Transverse colon (tissue), 4 donors: ENCODE measurements at regions not wholly inside any gene's neighbourhood (a gene's known extent, or its start where the extent isn't known, plus 50 kb on each side); places are given as distances from the start of the nearest gene placed in this dataset.

Source experiments
- DNase-seq: peaks from one replicate; pipeline ENCODE4 v3.0.0-alpha.2; 2019
- H3K27ac ChIP-seq, 4 donors: fragments of 200-600 bp; sonication (generic); 2 replicates each; pipeline ENCODE4 v1.5.1; 2016 to 2018; ENCODE audit warnings: inconsistent platforms in 4 of 4
- H3K27me3 ChIP-seq: fragments of 200-600 bp; sonication (generic); 2 replicates; pipeline ENCODE4 v1.5.1; 2017; ENCODE audit warnings: inconsistent platforms
- H3K36me3 ChIP-seq, 4 donors: fragments of 200-600 bp; sonication (generic); 2 replicates each; pipeline ENCODE4 v1.5.1; 2017 to 2019; ENCODE audit warnings: inconsistent platforms in 4 of 4
- H3K4me1 ChIP-seq, 4 donors: fragments of 200-600 bp; sonication (generic); 2 replicates each; pipeline ENCODE4 v1.5.1; 2017 to 2020; ENCODE audit warnings: inconsistent platforms in 4 of 4
- H3K4me3 ChIP-seq, 4 donors: fragments of 200-600 bp; sonication (generic); 1 replicate in 1 of 4; 2 replicates in 3 of 4; pipeline versions ENCODE4 v1.5.1 to v1.6.1; 2017 to 2019; ENCODE audit warnings: inconsistent platforms in 4 of 4
- H3K9me3 ChIP-seq, 2 donors: fragments of 200-600 bp; sonication (generic); 2 replicates each; pipeline ENCODE4 v1.5.1; 2017 to 2019; ENCODE audit warnings: inconsistent platforms in 2 of 2
- EP300 ChIP-seq: sonication (generic); formaldehyde crosslinking; IDR thresholded peaks from one replicate; pipeline ENCODE4 v1.6.1; 2017; ENCODE audit warnings: antibody characterized with exemption, low read depth
- POLR2A ChIP-seq: fragments of 450-650 bp; IDR thresholded peaks from one replicate; pipeline ENCODE4 v1.6.1; 2016; ENCODE audit warnings: antibody characterized with exemption, mild to moderate bottlenecking, moderate library complexity
- POLR2AphosphoS5 ChIP-seq, 3 donors: sonication (generic); formaldehyde crosslinking; IDR thresholded peaks; one replicate each; pipeline ENCODE4 v1.6.1; 2016; ENCODE audit warnings: antibody characterized with exemption in 3 of 3
- WGBS, 2 donors: methylation state at CpG; one replicate each; pipeline ENCODE4 v1.1.5; 2018; ENCODE audit warnings: low coverage in 1 of 2; 5-methylcytosine and 5-hydroxymethylcytosine counted together
- in situ Hi-C, 4 donors: fragments of 200-750 bp; cut with MboI; loops; one replicate each; pipeline versions ENCODE4 v1.15.0 to v1.15.1; 2017; ENCODE audit warnings: low sequenced_read_pairs in 3 of 4, low pct_ligation_motif_present in 1 of 4, low pct_unique_long_range_greater_than_20kb in 1 of 4
- intact Hi-C: fragments of 100-400 bp; cut with DNase I; formaldehyde crosslinking; loops from one replicate; pipeline ENCODE4 v1.15.1; 2023; ENCODE audit warnings: low total_unique reads
- TF ChIP-seq, protein P1 (sequence below), 5 experiments: fragments of 200-600 bp in 3 of 5; fragments of 450-650 bp in 2 of 5; sonication (generic) in 3 of 5; IDR thresholded peaks; 1 replicate in 2 of 5; 2 replicates in 3 of 5; pipeline ENCODE4 v1.5.1; 2016 to 2017; ENCODE audit warnings: antibody characterized with exemption in 5 of 5, inconsistent platforms in 3 of 5, mild to moderate bottlenecking in 2 of 5, moderate library complexity in 1 of 5

DNA sequence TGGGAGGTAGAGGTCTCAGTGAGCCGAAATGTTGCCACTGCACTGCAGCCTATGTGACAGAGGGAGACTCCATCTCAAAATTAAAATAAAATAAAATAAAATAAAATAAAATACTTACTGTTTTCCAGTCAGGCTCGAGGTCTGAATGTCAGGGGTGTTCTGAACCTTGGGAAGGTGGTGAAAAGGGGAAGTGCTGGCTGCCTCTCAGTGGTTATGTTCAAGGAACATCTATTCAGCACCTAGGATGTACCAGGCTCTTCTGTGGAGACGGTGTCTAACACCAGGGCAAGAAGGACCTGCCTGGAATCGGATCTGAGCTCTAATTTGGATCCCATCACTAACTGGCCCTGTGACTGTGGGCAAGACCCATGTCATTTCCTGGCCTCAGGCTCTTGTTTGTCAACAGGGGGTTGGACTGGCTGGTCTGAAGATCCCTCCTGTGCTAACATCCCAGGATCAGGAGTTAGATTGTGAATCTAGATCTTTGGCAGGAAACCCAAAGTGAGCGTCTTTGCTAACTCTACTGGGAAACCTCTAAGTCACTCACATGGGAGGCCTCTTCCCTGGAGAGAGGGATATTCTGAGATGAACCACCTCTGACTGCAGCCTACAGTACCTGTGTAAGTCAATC, 63.4 kb upstream of the SIRPG start:
- WGBS, 2 donors = 73 to 86% methylated on average over 2 to 5 of the region's 5 CpGs
- H3K27ac ChIP-seq = no peak overlapping the region
- no peak for DNase-seq
- H3K9me3 ChIP-seq = no peaks in the 10 kb centered on the region
- H3K27me3 ChIP-seq = no peaks in the 10 kb centered on the region
- TF ChIP-seq, protein P1, sequence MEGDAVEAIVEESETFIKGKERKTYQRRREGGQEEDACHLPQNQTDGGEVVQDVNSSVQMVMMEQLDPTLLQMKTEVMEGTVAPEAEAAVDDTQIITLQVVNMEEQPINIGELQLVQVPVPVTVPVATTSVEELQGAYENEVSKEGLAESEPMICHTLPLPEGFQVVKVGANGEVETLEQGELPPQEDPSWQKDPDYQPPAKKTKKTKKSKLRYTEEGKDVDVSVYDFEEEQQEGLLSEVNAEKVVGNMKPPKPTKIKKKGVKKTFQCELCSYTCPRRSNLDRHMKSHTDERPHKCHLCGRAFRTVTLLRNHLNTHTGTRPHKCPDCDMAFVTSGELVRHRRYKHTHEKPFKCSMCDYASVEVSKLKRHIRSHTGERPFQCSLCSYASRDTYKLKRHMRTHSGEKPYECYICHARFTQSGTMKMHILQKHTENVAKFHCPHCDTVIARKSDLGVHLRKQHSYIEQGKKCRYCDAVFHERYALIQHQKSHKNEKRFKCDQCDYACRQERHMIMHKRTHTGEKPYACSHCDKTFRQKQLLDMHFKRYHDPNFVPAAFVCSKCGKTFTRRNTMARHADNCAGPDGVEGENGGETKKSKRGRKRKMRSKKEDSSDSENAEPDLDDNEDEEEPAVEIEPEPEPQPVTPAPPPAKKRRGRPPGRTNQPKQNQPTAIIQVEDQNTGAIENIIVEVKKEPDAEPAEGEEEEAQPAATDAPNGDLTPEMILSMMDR (IDR thresholded peaks at IDR 0.05) = no peak
- no peak for TF ChIP-seq POLR2AphosphoS5 (IDR thresholded peaks at IDR 0.05)
- TF ChIP-seq POLR2A = no peak
- no peak for TF ChIP-seq EP300
- H3K4me1 ChIP-seq = no peaks in the 10 kb centered on the region
- in situ Hi-C loops (no loop called here), intact Hi-C loops (no loop called here)
- no peak overlapping the region for H3K4me3 ChIP-seq
- H3K36me3 ChIP-seq = no peaks in the 10 kb centered on the region

- no peak for DNase-seq
- in situ Hi-C loops = no loop called here
- intact Hi-C loops = no loop called here
- Histone ChIP-seq H3K36me3 (no peaks in the 10 kb centered on the region), H3K9me3 (no peaks in the 10 kb centered on the region), H3K4me3 (no peak overlapping the region), H3K27ac (no peak overlapping the region), H3K4me1 (no peaks in the 10 kb centered on the region), H3K27me3 (no peaks in the 10 kb centered on the region)
- 80 to 97% methylated on average over 1 to 4 of the region's 4 CpGs for WGBS, 2 donors
- TF ChIP-seq EP300 (no peak), POLR2AphosphoS5 (IDR thresholded peaks at IDR 0.05) (no peak), POLR2A (no peak)
- TF ChIP-seq, protein P1 (IDR thresholded peaks at IDR 0.05) = no peak
These were observed 62.6 kb upstream of the SIRPG start for GRCh38 chr20:1720226-1720625.

DNA sequence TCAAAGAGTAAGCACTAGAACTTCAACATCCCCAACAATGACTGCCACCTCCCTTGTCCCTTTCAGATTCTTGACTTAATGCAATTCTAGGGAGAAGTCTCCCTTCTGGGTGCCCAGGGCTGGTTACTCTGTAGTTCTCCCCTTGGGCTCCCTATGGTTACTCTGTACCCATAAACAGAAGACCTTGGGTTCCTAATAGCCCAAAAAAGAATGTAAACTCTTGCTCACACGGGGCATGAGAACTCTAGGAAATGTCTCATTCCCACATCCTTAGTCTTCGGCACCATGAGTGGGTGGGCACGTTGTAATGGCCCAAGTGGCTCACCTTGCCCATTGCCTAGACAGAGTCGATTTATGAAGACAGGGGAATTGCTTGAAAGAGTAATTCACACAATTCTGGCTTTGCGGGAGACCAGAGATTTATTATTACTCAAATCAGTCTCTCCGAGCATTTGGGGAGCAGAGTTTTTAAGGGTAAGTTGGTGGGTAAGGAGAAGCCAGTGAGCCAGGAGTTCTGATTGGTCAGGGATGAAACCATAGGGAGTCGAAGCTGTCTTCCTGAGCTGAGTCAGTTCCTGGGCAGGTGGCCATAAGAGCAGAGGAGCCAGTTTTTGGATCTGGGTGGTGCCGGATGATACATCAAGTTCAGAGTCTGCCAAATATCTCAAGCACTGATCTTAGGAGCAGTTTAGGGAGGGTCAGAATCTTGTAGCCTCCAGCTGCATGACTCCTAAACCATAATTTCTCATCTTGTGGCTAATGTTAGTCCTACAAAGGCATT, 61.2 kb upstream of the SIRPG start:
- H3K36me3 ChIP-seq = no peaks in the 10 kb centered on the region
- in situ Hi-C loops (no loop called here), intact Hi-C loops (no loop called here)
- H3K9me3 ChIP-seq = no peaks in the 10 kb centered on the region
- H3K27me3 ChIP-seq = no peaks in the 10 kb centered on the region
- H3K4me1 ChIP-seq = no peaks in the 10 kb centered on the region
- no peak overlapping the region for H3K27ac ChIP-seq
- no peak overlapping the region for H3K4me3 ChIP-seq
- TF ChIP-seq POLR2A (no peak), POLR2AphosphoS5 (IDR thresholded peaks at IDR 0.05) (no peak), EP300 (no peak)
- TF ChIP-seq, protein P1 (IDR thresholded peaks at IDR 0.05) = no peak
- WGBS, 2 donors = 67 to 77% methylated on average over 3 to 8 of the region's 8 CpGs
- DNase-seq = no peak

- in situ Hi-C loops = no loop called here
- TF ChIP-seq EP300 (no peak), POLR2AphosphoS5 (IDR thresholded peaks at IDR 0.05) (no peak), POLR2A (no peak)
- TF ChIP-seq, protein P1 (IDR thresholded peaks at IDR 0.05) = no peak
- Histone ChIP-seq H3K9me3 (no peaks in the 10 kb centered on the region), H3K4me3 (no peak overlapping the region), H3K36me3 (no peaks in the 10 kb centered on the region), H3K27ac (no peak overlapping the region), H3K4me1 (no peaks in the 10 kb centered on the region), H3K27me3 (no peaks in the 10 kb centered on the region)
- intact Hi-C loops = no loop called here
- 84% methylated on average over 4 of the region's 4 CpGs; no CpG with 5 or more reads in 1 of the 2 donors for WGBS, 2 donors
- DNase-seq = no peak
These were observed 55.4 kb upstream of the SIRPG start for GRCh38 chr20:1712634-1713624.
